ENCODE measurements at regions not wholly inside any gene's neighbourhood (a gene's known extent, or its start where the extent isn't known, plus 50 kb on each side); places are given as distances from the start of the nearest gene placed in this dataset.

GRCh38 chr11:79744941-79745340, 304.1 kb upstream of the TENM4 start:
- TF ChIP-seq CTCF (IDR thresholded peaks at IDR 0.05) (no peak), EZH2 (IDR thresholded peaks at IDR 0.05) (no peak)

Data from neural progenitor cell (in vitro differentiated cells).